Type B pancreatic cell (in vitro differentiated cells): ENCODE measurements at regions not wholly inside any gene's neighbourhood (a gene's known extent, or its start where the extent isn't known, plus 50 kb on each side); places are given as distances from the start of the nearest gene placed in this dataset.

Experiments
- DNase-seq: peaks from one replicate; pipeline ENCODE4 v3.0.0; 2021; ENCODE audit warnings: mixed read lengths; ENCODE audit not compliant: unreplicated experiment; ENCODE audit errors: extremely low spot score
- H3K27ac Mint-ChIP-seq: 2 replicates; pipeline ENCODE4 v1.8.0; 2021; ENCODE audit warnings: mild to moderate bottlenecking, mixed read lengths
- H3K27me3 Mint-ChIP-seq: 2 replicates; pipeline ENCODE4 v1.8.0; 2021; ENCODE audit warnings: mixed read lengths
- H3K36me3 Mint-ChIP-seq: 2 replicates; pipeline ENCODE4 v1.8.0; 2021; ENCODE audit warnings: mixed read lengths
- H3K4me1 Mint-ChIP-seq: one replicate; pipeline ENCODE4 v1.8.0; 2021; ENCODE audit warnings: mixed read lengths; ENCODE audit not compliant: unreplicated experiment
- H3K4me3 Mint-ChIP-seq: 2 replicates; pipeline ENCODE4 v1.8.0; 2021; ENCODE audit warnings: mild to moderate bottlenecking, mixed read lengths
- H3K9me3 Mint-ChIP-seq: 2 replicates; pipeline ENCODE4 v1.8.0; 2021; ENCODE audit warnings: mixed read lengths
- CTCF ChIP-seq: fragments of 200-600 bp; sonication (generic); conservative IDR thresholded peaks from 2 replicates; pipeline ENCODE4 v1.5.0; 2021; ENCODE audit warnings: antibody characterized with exemption, mild to moderate bottlenecking

GRCh38 chr14:43249116-43249515, 1258.0 kb downstream of the FSCB start:
- no peak overlapping the region for H3K4me3 Mint-ChIP-seq
- no peaks in the 10 kb centered on the region for H3K36me3 Mint-ChIP-seq
- no peak for TF ChIP-seq CTCF
- H3K9me3 Mint-ChIP-seq, result no peaks in the 10 kb centered on the region
- H3K27me3 Mint-ChIP-seq, result no peaks in the 10 kb centered on the region
- DNase-seq, result no peak
- no peaks in the 10 kb centered on the region for H3K4me1 Mint-ChIP-seq
- no peak overlapping the region for H3K27ac Mint-ChIP-seq

DNA sequence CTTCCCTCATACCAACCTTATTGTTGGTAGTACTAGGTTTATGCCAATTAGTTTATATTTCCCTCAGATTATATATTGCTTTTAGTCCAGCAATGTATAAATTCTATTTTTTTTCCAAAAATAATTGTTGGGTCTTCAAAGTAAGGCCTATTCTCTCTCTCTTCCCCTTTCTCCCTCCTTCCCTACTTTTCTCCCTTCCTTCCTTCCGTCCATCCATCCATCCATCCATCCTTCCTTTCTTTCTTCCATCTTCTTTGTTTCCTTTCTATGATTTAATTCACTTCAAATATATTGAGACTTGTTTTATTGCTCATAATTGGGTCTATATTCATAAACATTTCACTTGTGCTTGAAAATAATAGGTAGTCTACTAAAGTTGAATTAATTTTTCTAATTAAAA, 1259.2 kb downstream of the FSCB start:
- no peak for DNase-seq
- H3K9me3 Mint-ChIP-seq, result no peaks in the 10 kb centered on the region
- no peak overlapping the region for H3K27ac Mint-ChIP-seq
- no peaks in the 10 kb centered on the region for H3K27me3 Mint-ChIP-seq
- no peak overlapping the region for H3K4me3 Mint-ChIP-seq
- H3K36me3 Mint-ChIP-seq, result no peaks in the 10 kb centered on the region
- H3K4me1 Mint-ChIP-seq, result no peaks in the 10 kb centered on the region
- TF ChIP-seq CTCF, result no peak

DNA sequence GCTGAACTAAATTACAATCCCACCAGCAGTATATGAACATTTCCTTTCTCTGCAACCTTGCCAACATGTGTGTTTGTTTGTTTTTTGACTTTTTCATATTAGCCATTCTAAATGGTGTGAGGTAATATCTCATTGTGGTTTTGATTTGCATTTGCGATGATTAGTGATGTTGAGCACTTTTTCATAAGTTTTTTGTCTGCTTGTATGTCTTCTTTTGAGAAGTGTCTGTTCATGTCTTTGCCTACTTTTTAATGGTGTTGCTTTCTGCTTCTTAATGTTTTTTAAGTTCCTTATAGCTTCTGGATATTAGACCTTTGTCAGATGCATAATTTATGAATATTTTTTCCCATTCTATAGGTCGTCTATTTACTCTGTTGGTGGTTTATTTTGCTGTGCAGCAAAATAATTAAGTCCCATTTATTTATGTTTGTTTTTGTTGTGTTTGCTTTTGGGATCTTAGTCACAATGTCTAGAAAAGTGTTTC, 1262.9 kb downstream of the FSCB start:
- H3K36me3 Mint-ChIP-seq, result no peaks in the 10 kb centered on the region
- H3K27ac Mint-ChIP-seq, result no peak overlapping the region
- no peaks in the 10 kb centered on the region for H3K4me1 Mint-ChIP-seq
- no peak overlapping the region for H3K4me3 Mint-ChIP-seq
- no peak for TF ChIP-seq CTCF
- H3K9me3 Mint-ChIP-seq, result no peaks in the 10 kb centered on the region
- no peaks in the 10 kb centered on the region for H3K27me3 Mint-ChIP-seq
- DNase-seq, result no peak

DNA sequence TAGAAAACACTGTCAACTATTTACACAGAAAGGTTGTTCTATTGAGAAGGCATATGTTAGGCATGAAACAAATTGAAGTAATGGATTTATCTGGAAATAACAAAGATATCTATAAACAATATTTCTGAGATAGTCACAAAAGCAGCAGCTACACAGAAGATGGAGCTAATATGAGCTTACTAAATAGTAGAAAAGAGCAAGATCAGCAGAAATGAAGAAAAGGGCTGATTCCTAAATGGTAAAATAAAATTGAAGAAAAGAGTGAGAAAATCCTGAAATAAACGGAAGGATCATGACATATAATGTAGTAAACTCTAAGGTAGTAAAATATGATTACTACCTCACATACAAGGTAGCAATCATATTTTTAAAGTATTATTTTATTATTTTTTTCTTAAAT, 1263.9 kb downstream of the FSCB start:
- H3K4me3 Mint-ChIP-seq, result no peak overlapping the region
- no peaks in the 10 kb centered on the region for H3K27me3 Mint-ChIP-seq
- H3K27ac Mint-ChIP-seq, result no peak overlapping the region
- H3K4me1 Mint-ChIP-seq, result no peaks in the 10 kb centered on the region
- no peaks in the 10 kb centered on the region for H3K36me3 Mint-ChIP-seq
- no peak for DNase-seq
- H3K9me3 Mint-ChIP-seq, result no peaks in the 10 kb centered on the region
- TF ChIP-seq CTCF, result no peak

DNA sequence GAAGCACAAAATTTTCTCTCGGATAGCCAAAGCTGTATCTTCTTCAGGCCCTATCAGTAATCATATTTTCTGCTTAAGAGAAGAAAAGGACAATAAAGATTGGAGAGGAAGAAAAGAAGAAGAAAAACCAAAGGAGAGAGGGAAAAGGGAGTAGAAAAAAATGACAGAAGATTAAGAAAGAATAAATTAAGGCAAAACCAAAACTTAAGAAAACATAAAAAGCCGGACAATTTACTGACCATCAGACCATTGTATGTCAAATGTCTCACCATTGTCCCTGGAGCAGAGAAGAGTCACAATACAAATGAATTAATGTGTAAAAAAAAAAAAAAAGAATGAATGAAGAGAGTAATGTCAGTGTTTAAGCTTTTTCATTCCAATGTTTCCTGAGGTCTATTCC, 1274.8 kb downstream of the FSCB start:
- Mint-ChIP-seq H3K4me3 (no peak overlapping the region), H3K9me3 (no peaks in the 10 kb centered on the region), H3K27me3 (no peaks in the 10 kb centered on the region), H3K27ac (no peak overlapping the region), H3K36me3 (no peaks in the 10 kb centered on the region), H3K4me1 (no peaks in the 10 kb centered on the region)
- DNase-seq, result no peak
- TF ChIP-seq CTCF, result no peak

DNA sequence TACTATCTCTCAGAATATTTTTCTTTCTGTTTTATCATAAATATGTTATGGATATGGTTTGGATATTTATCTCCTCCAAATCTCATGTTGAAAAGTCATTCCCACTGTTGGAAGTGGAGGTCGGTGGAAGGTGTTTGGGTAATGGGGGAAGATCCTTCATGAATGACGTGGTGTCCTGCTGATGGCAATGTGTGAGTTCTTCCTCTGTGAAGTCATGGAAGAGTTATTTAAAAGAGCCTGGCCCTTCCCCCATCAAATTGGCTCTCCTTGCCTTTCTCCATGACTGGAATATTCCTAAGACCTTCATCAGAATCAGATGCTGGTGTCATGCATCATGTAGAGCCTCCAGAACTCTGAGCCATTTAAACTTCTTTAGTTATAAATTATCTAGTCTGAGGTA, 1291.6 kb downstream of the FSCB start:
- Mint-ChIP-seq H3K9me3 (peaks cover 10% of the 10 kb centered on the region), H3K4me3 (no peak overlapping the region), H3K27ac (no peak overlapping the region), H3K27me3 (no peaks in the 10 kb centered on the region), H3K36me3 (no peaks in the 10 kb centered on the region), H3K4me1 (no peaks in the 10 kb centered on the region)
- DNase-seq, result no peak
- no peak for TF ChIP-seq CTCF
